HT-29 (cell line): ENCODE measurements at regions not wholly inside any gene's neighbourhood (a gene's known extent, or its start where the extent isn't known, plus 50 kb on each side); places are given as distances from the start of the nearest gene placed in this dataset. TPM values are rescaled to one million over a fixed set of nuclear protein-coding genes. Genes with fewer than 3 reads are reported as not detected.
"Not testable (repeated sequence)": the region's sequence is repeated elsewhere in the genome, so short reads cannot be mapped to it uniquely, and the experiment has no call there.

Experiments
- DNase-seq: peaks from one replicate; pipeline ENCODE4 v3.0.0-alpha.2; 2015; ENCODE audit warnings: low spot score
- small RNA-seq: library from RNA; depleted of rRNA; stranded (forward); fragments of <200 nt; gene quantifications from one replicate; pipeline ENCODE3, GENCODE V24; 2014

DNA sequence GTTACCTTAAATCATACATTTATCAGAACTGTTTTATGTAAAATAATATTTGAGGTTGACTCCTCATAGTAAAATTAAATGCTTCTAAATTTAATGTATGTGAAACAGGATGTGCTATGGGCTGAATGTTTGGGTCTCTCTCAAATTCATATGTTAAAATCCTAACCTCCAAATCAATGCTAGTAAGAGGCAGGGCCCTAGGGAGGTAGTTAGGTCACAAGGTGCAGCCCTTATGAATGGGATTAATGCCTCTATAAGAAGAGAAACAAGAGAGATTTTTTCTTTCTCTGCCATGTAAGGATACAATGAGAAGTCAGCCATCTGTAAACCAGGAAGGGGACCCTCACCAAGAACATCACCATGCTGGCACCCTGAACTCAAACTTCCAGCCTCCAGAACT, 67.2 kb upstream of the ETAA1 start:
- no peak for DNase-seq

GRCh38 chr2:67331419-67332086, 65.6 kb upstream of the ETAA1 start:
- DNase-seq: not testable (repeated sequence)

GRCh38 chr2:67337903-67338302, 59.2 kb upstream of the ETAA1 start:
- DNase-seq: no peak

GRCh38 chr2:67338601-67339233, 58.4 kb upstream of the ETAA1 start:
- no peak for DNase-seq

GRCh38 chr2:67339234-67339885, 57.8 kb upstream of the ETAA1 start:
- no peak for DNase-seq

DNA sequence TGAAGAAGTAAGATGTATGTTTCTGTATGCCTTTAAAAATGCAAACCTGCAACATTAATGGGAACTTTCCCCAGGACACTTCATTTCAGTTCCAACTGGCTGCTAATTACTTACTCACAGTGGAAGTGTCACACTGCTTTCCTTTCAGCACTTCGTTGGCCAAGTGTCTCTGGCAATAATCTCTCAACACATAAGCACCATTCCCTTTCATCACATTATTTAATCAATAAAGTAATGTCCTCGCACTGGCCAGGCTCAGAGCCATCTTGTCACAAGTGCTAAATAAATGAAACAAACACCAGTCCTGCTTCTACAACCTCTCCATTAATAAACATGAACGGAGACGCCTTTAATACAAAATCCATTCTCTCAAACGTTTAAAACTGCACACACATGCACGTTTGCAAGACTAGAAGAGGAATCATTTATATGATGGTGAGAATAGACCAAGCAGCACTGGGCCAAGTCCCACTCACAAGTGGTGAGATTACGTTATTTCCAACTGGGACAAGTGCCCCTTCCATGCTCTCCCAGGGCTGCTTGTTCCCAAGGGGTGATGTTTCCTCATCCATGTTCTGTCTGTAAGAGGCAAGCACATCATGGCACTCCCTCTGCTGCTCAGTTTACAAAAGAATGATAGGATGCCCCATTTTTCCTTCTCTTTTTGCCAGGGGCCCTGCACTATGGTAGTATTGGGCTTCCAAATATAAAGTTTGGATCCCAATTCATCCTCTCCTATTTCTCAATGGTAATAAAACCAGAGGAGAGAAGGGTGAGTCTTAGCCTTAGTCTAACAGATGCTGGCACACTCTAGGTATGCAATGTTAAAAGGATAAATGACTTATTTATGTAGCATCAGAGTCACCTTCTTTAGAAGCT, 56.8 kb upstream of the ETAA1 start:
- no peak for DNase-seq

DNA sequence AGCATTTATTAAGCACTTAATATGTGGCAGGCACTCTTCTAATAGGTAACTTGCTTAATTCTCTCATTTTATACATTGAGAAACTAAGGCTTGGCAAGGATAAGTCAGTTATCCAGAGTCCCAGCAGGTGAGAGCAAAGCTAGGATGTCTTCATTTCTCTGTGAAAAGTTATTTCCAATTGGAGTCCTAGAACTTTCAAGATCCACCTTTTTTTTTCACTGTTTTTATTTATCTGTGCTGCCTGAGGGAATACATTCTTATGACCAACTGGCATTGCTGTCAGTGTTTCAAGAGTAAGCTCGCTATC, 56.2 kb upstream of the ETAA1 start:
- DNase-seq: no peak

- DNase-seq: no peak
These were observed 55.8 kb upstream of the ETAA1 start for GRCh38 chr2:67341336-67341735.

- DNase-seq: no peak
These were observed 54.7 kb upstream of the ETAA1 start for GRCh38 chr2:67342394-67342793.

DNA sequence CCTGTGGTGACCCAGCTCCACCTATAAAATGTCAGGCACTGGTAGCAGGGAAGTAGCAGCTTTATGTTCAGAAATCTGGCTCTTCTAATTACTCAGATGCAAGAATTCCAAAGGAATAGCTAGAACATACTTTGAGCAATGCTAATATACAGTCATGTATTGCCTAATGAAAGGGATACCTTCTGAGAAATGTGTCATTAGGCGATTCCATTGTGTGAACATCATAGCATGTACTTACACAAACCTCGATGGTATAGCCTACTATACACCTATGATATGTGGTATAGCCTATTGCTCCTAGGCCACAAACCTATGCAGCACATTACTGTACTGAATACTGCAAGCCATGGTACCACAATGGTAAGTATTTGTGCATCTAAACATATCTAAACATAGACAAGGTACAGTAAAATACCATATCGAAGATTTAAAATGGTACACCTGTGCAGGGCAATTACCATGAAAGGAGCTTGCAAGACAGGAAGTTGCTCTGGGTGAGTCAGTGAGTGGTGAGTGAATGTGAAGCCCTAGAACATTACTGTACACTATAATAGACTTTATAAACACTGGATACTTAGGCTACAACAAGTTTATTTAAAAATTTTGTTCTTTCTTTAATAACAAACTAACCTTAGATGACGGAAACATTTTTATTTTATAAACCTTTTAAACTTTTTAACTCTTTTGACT, 50.3 kb upstream of the ETAA1 start:
- no peak for DNase-seq

Small RNAs in the stretch of these regions (small RNA-seq; reads per million reads assigned to genes)
- not detected for gene AC009474.2
